GM23338 (cell line): ENCODE measurements at regions not wholly inside any gene's neighbourhood (a gene's known extent, or its start where the extent isn't known, plus 50 kb on each side); places are given as distances from the start of the nearest gene placed in this dataset.

Experiments used
- ATAC-seq: fragments of 200-7000 bp; cut with Tn5 transposase; 3 replicates; pipeline ENCODE4 v1.9.1; 2020
- DNase-seq: peaks from one replicate; pipeline ENCODE4 v3.0.0-alpha.2; 2015; ENCODE audit warnings: low spot score
- H2AFZ ChIP-seq: fragments of 200-600 bp; sonication (generic); 2 replicates; pipeline ENCODE4 v1.8.0; 2016; ENCODE audit warnings: antibody characterized with exemption, mild to moderate bottlenecking, moderate library complexity
- H3F3A ChIP-seq: fragments of 200-600 bp; sonication (generic); replicated peaks from 2 replicates; pipeline ENCODE4 v1.8.0; 2017; ENCODE audit warnings: antibody characterized with exemption, mixed run types, low read depth
- H3K27ac ChIP-seq: fragments of 200-600 bp; sonication (generic); 2 replicates; pipeline ENCODE4 v1.6.1; 2016; ENCODE audit warnings: low read depth
- H3K27me3 ChIP-seq: fragments of 200-600 bp; sonication (generic); 2 replicates; pipeline ENCODE4 v1.8.0; 2016; ENCODE audit warnings: mild to moderate bottlenecking, mixed run types, moderate library complexity; ENCODE audit not compliant: insufficient read depth
- H3K36me3 ChIP-seq: fragments of 200-600 bp; sonication (generic); 2 replicates; pipeline ENCODE4 v1.8.0; 2016; ENCODE audit warnings: mild to moderate bottlenecking; ENCODE audit not compliant: insufficient read depth
- H3K4me1 ChIP-seq: fragments of 200-600 bp; sonication (generic); 2 replicates; pipeline ENCODE4 v1.8.0; 2016; ENCODE audit warnings: mild to moderate bottlenecking, moderate library complexity; ENCODE audit not compliant: insufficient read depth
- H3K4me2 ChIP-seq: fragments of 200-600 bp; sonication (generic); 2 replicates; pipeline ENCODE4 v1.7.1; 2017; ENCODE audit warnings: mixed run types
- H3K4me3 ChIP-seq: fragments of 200-600 bp; sonication (generic); 2 replicates; pipeline ENCODE4 v1.6.1; 2016; ENCODE audit warnings: mixed run types
- H3K79me2 ChIP-seq: fragments of 200-600 bp; sonication (generic); replicated peaks from 2 replicates; pipeline ENCODE4 v1.8.0; 2017; ENCODE audit warnings: mild to moderate bottlenecking; ENCODE audit not compliant: insufficient read depth
- H3K9me2 ChIP-seq: fragments of 200-600 bp; sonication (generic); 2 replicates; pipeline ENCODE4 v1.8.0; 2017; ENCODE audit not compliant: insufficient read depth
- H4K20me1 ChIP-seq: fragments of 200-600 bp; sonication (generic); replicated peaks from 2 replicates; pipeline ENCODE4 v1.8.0; 2017; ENCODE audit warnings: mild to moderate bottlenecking; ENCODE audit not compliant: insufficient read depth
- H3K27ac Mint-ChIP-seq: 2 replicates; pipeline ENCODE4 v1.8.0; 2020; ENCODE audit warnings: inconsistent platforms, mild to moderate bottlenecking, moderate library complexity, mixed read lengths
- H3K27me3 Mint-ChIP-seq: 3 replicates; pipeline ENCODE4 v1.8.0; 2022; ENCODE audit warnings: low read depth, mild to moderate bottlenecking, moderate library complexity, mixed read lengths, inconsistent platforms; ENCODE audit not compliant: insufficient read depth, poor library complexity
- H3K36me3 Mint-ChIP-seq: 3 replicates; pipeline ENCODE4 v1.8.0; 2021; ENCODE audit warnings: low read depth, mild to moderate bottlenecking, inconsistent platforms, moderate library complexity, mixed read lengths
- H3K4me1 Mint-ChIP-seq: 3 replicates; pipeline ENCODE4 v1.8.0; 2020; ENCODE audit warnings: mild to moderate bottlenecking, inconsistent platforms, mixed read lengths
- H3K4me3 Mint-ChIP-seq: 3 replicates; pipeline ENCODE4 v1.8.0; 2021; ENCODE audit warnings: moderate library complexity, mild to moderate bottlenecking, inconsistent platforms, mixed read lengths
- H3K9me3 Mint-ChIP-seq: 3 replicates; pipeline ENCODE4 v1.8.0; 2020; ENCODE audit warnings: moderate library complexity, mild to moderate bottlenecking, inconsistent platforms, mixed read lengths
- CREB1 ChIP-seq: fragments of 250-450 bp; sonication (Bioruptor Pico); IDR thresholded peaks from 2 replicates; pipeline ENCODE4 v1.5.0; 2020; ENCODE audit warnings: low read depth, mild to moderate bottlenecking, moderate library complexity
- EZH2phosphoT487 ChIP-seq: fragments of 200-600 bp; sonication (generic); IDR thresholded peaks from one replicate; pipeline ENCODE4 v1.8.1; 2018; ENCODE audit warnings: antibody characterized with exemption; ENCODE audit not compliant: unreplicated experiment
- JUNB ChIP-seq: IDR thresholded peaks from one replicate; pipeline ENCODE4 v1.6.1; 2016; ENCODE audit warnings: antibody characterized with exemption; ENCODE audit not compliant: unreplicated experiment
- STAT1 ChIP-seq: IDR thresholded peaks from one replicate; pipeline ENCODE4 v1.6.1; 2016; ENCODE audit warnings: antibody characterized with exemption; ENCODE audit not compliant: unreplicated experiment
- ZNF331 ChIP-seq: fragments of 250-450 bp; sonication (Bioruptor Pico); IDR thresholded peaks from 2 replicates; pipeline ENCODE4 v1.5.0; 2020; ENCODE audit warnings: low read depth, mild to moderate bottlenecking, moderate library complexity
- TF ChIP-seq, protein P1 (sequence below): IDR thresholded peaks from 2 replicates; pipeline ENCODE4 v1.6.1; 2016; ENCODE audit warnings: antibody characterized with exemption
- TF ChIP-seq, protein P2 (sequence below): fragments of 250-450 bp; sonication (Bioruptor Pico); IDR thresholded peaks from 2 replicates; pipeline ENCODE4 v1.5.0; 2020; ENCODE audit warnings: mild to moderate bottlenecking, moderate library complexity
- TF ChIP-seq, protein P3 (sequence below): IDR thresholded peaks from one replicate; pipeline ENCODE4 v1.6.1; 2018; ENCODE audit warnings: antibody characterized with exemption; ENCODE audit not compliant: unreplicated experiment
- TF ChIP-seq, protein P4 (sequence below), 2 experiments: fragments of 200-600 bp in 1 of 2; sonication (generic) in 1 of 2; conservative IDR thresholded peaks; 2 replicates each; pipeline versions ENCODE4 v1.5.1 to v1.6.1; 2016 to 2017; ENCODE audit warnings: antibody characterized with exemption in 2 of 2, low read depth in 2 of 2, mild to moderate bottlenecking in 2 of 2, moderate library complexity in 1 of 2

DNA sequence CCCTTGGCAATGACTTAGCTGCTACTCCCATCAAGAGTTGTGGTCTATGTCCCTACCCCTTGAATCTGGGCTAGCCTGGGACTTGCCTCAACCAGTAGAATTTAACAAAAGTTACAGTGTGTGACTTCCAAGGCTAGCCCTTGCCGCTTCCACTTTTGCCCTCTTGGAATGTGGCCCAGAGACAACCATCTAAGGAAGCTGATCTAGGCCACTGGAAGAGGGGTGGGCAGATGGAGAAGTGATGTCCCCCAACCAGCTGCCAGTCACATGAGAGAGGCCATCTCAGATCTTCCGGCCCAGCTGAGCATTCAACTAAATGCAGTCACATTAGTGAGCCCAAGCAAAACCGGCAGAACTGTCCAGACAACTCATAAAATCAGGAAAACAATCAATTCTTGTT is 115.1 kb downstream of the TOMM20 start (continued):
- TF ChIP-seq, protein P1, sequence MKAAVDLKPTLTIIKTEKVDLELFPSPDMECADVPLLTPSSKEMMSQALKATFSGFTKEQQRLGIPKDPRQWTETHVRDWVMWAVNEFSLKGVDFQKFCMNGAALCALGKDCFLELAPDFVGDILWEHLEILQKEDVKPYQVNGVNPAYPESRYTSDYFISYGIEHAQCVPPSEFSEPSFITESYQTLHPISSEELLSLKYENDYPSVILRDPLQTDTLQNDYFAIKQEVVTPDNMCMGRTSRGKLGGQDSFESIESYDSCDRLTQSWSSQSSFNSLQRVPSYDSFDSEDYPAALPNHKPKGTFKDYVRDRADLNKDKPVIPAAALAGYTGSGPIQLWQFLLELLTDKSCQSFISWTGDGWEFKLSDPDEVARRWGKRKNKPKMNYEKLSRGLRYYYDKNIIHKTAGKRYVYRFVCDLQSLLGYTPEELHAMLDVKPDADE, result no peak

DNA sequence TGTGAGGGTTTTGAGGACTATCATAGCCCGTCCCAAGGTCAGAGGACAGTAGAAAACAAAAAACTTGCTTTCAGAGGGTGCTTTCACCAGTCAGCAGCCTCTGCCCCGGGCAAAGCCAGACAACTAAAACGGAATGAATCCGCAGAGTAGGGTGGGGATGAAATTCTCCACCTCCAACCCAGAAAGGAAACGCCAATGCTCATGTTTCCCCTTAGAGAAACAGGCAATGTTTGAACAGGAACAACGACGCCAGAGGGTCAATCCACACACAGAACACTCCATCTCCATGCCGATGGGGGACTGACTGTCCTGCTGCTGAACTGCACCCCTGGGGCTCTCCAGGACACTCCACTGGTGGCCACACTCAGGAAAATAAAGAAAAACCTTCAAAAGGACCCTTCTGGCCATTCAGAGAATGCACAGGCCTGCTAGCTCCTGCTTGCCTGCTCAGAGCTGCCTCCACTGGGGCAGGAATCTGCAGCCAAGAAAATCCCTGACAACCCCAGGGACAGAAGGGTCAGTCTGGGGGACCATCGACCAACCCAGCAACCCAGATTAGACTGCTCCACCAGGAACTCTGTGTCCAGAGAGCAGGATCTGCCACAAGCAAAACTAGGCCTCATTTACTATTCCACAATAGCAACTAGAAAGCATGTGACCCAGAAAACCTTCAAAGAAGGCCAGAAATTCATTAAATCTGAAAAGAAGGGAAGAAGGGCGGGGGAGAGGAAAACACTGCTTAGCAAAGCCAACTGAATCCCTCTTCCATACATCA is 116.0 kb downstream of the TOMM20 start:
- Mint-ChIP-seq H3K27me3 (peaks cover 3% of the 10 kb centered on the region), H3K4me1 (peaks cover 15% of the 10 kb centered on the region; the same call in 2 of the 3 replicates), H3K36me3 (0 out of 3 replicates have a peak, but pooled peaks cover 3% of the 10 kb centered on the region), H3K9me3 (peaks cover 5% of the 10 kb centered on the region; the same call in 2 of the 3 replicates), H3K4me3 (no peak overlapping the region), H3K27ac (no peak overlapping the region)
- Histone ChIP-seq H3K4me2 (no peak overlapping the region), H3K36me3 (no peaks in the 10 kb centered on the region), H3K27ac (no peak overlapping the region), H3K79me2 (no peaks in the 10 kb centered on the region), H3K27me3 (no peaks in the 10 kb centered on the region), H3K9me2 (0 out of 2 replicates have a peak, but pooled peaks cover under 1% of the 10 kb centered on the region), H3K4me3 (no peak overlapping the region), H2AFZ (peak overlapping the region; percentile 90), H3F3A (no peaks in the 10 kb centered on the region), H4K20me1 (no peaks in the 10 kb centered on the region), H3K4me1 (no peaks in the 10 kb centered on the region)
- no peak for DNase-seq
- no peak for ATAC-seq
- TF ChIP-seq CREB1, result no peak
- no peak for TF ChIP-seq STAT1
- TF ChIP-seq JUNB, result no peak
- TF ChIP-seq, protein P2, sequence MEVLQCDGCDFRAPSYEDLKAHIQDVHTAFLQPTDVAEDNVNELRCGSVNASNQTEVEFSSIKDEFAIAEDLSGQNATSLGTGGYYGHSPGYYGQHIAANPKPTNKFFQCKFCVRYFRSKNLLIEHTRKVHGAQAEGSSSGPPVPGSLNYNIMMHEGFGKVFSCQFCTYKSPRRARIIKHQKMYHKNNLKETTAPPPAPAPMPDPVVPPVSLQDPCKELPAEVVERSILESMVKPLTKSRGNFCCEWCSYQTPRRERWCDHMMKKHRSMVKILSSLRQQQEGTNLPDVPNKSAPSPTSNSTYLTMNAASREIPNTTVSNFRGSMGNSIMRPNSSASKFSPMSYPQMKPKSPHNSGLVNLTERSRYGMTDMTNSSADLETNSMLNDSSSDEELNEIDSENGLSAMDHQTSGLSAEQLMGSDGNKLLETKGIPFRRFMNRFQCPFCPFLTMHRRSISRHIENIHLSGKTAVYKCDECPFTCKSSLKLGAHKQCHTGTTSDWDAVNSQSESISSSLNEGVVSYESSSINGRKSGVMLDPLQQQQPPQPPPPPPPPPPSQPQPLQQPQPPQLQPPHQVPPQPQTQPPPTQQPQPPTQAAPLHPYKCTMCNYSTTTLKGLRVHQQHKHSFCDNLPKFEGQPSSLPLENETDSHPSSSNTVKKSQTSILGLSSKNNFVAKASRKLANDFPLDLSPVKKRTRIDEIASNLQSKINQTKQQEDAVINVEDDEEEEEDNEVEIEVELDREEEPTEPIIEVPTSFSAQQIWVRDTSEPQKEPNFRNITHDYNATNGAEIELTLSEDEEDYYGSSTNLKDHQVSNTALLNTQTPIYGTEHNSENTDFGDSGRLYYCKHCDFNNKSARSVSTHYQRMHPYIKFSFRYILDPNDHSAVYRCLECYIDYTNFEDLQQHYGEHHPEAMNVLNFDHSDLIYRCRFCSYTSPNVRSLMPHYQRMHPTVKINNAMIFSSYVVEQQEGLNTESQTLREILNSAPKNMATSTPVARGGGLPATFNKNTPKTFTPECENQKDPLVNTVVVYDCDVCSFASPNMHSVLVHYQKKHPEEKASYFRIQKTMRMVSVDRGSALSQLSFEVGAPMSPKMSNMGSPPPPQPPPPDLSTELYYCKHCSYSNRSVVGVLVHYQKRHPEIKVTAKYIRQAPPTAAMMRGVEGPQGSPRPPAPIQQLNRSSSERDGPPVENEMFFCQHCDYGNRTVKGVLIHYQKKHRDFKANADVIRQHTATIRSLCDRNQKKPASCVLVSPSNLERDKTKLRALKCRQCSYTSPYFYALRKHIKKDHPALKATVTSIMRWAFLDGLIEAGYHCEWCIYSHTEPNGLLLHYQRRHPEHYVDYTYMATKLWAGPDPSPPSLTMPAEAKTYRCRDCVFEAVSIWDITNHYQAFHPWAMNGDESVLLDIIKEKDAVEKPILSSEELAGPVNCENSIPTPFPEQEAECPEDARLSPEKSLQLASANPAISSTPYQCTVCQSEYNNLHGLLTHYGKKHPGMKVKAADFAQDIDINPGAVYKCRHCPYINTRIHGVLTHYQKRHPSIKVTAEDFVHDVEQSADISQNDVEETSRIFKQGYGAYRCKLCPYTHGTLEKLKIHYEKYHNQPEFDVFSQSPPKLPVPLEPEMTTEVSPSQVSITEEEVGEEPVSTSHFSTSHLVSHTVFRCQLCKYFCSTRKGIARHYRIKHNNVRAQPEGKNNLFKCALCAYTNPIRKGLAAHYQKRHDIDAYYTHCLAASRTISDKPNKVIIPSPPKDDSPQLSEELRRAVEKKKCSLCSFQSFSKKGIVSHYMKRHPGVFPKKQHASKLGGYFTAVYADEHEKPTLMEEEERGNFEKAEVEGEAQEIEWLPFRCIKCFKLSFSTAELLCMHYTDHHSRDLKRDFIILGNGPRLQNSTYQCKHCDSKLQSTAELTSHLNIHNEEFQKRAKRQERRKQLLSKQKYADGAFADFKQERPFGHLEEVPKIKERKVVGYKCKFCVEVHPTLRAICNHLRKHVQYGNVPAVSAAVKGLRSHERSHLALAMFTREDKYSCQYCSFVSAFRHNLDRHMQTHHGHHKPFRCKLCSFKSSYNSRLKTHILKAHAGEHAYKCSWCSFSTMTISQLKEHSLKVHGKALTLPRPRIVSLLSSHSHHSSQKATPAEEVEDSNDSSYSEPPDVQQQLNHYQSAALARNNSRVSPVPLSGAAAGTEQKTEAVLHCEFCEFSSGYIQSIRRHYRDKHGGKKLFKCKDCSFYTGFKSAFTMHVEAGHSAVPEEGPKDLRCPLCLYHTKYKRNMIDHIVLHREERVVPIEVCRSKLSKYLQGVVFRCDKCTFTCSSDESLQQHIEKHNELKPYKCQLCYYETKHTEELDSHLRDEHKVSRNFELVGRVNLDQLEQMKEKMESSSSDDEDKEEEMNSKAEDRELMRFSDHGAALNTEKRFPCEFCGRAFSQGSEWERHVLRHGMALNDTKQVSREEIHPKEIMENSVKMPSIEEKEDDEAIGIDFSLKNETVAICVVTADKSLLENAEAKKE (CRISPR knock-in tag), result no peak
- TF ChIP-seq, protein P3, sequence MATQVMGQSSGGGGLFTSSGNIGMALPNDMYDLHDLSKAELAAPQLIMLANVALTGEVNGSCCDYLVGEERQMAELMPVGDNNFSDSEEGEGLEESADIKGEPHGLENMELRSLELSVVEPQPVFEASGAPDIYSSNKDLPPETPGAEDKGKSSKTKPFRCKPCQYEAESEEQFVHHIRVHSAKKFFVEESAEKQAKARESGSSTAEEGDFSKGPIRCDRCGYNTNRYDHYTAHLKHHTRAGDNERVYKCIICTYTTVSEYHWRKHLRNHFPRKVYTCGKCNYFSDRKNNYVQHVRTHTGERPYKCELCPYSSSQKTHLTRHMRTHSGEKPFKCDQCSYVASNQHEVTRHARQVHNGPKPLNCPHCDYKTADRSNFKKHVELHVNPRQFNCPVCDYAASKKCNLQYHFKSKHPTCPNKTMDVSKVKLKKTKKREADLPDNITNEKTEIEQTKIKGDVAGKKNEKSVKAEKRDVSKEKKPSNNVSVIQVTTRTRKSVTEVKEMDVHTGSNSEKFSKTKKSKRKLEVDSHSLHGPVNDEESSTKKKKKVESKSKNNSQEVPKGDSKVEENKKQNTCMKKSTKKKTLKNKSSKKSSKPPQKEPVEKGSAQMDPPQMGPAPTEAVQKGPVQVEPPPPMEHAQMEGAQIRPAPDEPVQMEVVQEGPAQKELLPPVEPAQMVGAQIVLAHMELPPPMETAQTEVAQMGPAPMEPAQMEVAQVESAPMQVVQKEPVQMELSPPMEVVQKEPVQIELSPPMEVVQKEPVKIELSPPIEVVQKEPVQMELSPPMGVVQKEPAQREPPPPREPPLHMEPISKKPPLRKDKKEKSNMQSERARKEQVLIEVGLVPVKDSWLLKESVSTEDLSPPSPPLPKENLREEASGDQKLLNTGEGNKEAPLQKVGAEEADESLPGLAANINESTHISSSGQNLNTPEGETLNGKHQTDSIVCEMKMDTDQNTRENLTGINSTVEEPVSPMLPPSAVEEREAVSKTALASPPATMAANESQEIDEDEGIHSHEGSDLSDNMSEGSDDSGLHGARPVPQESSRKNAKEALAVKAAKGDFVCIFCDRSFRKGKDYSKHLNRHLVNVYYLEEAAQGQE, result no peak
- TF ChIP-seq ZNF331 (CRISPR knock-in tag), result no peak
- TF ChIP-seq EZH2phosphoT487, result no peak
- TF ChIP-seq, protein P4, sequence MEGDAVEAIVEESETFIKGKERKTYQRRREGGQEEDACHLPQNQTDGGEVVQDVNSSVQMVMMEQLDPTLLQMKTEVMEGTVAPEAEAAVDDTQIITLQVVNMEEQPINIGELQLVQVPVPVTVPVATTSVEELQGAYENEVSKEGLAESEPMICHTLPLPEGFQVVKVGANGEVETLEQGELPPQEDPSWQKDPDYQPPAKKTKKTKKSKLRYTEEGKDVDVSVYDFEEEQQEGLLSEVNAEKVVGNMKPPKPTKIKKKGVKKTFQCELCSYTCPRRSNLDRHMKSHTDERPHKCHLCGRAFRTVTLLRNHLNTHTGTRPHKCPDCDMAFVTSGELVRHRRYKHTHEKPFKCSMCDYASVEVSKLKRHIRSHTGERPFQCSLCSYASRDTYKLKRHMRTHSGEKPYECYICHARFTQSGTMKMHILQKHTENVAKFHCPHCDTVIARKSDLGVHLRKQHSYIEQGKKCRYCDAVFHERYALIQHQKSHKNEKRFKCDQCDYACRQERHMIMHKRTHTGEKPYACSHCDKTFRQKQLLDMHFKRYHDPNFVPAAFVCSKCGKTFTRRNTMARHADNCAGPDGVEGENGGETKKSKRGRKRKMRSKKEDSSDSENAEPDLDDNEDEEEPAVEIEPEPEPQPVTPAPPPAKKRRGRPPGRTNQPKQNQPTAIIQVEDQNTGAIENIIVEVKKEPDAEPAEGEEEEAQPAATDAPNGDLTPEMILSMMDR (conservative IDR thresholded peaks at IDR 0.05; ENCODE audit: low read depth in 2 of 2), result no peak
